HepG2 (cell line): ENCODE measurements at regions not wholly inside any gene's neighbourhood (a gene's known extent, or its start where the extent isn't known, plus 50 kb on each side); places are given as distances from the start of the nearest gene placed in this dataset.

Experiments used
- CTCF ChIP-seq: sonication (generic); formaldehyde crosslinking; IDR thresholded peaks from 2 replicates; pipeline ENCODE4 v1.5.0; 2020; ENCODE audit warnings: mild to moderate bottlenecking, missing genetic modification reagents, moderate library complexity
- EZH2 ChIP-seq: conservative IDR thresholded peaks from 2 replicates; pipeline ENCODE4 v1.6.1; 2012; ENCODE audit warnings: mild to moderate bottlenecking, low read depth, low read length, moderate library complexity
- HBP1 ChIP-seq: IDR thresholded peaks from 2 replicates; pipeline ENCODE4 v1.6.1; 2016; ENCODE audit warnings: low read depth, control low read depth
- PAF1 ChIP-seq: IDR thresholded peaks from 2 replicates; pipeline ENCODE4 v1.6.1; 2016; ENCODE audit warnings: missing genetic modification reagents, missing compliant biosample characterization
- USF2 ChIP-seq, 2 experiments: sonication (generic) in 1 of 2; formaldehyde crosslinking in 1 of 2; IDR thresholded peaks; 2 replicates each; pipeline versions ENCODE4 v1.5.1 to v1.6.1; 2011 to 2020; ENCODE audit warnings: borderline replicate concordance in 1 of 2, low read depth in 1 of 2, low read length in 1 of 2, mild to moderate bottlenecking in 1 of 2, missing genetic modification reagents in 1 of 2, moderate library complexity in 1 of 2
- ZBTB20 ChIP-seq: sonication (generic); formaldehyde crosslinking; IDR thresholded peaks from 2 replicates; pipeline ENCODE4 v1.8.1; 2023; ENCODE audit warnings: missing genetic modification reagents, low read depth, mild to moderate bottlenecking, borderline replicate concordance
- ZNF3 ChIP-seq: IDR thresholded peaks from 2 replicates; pipeline ENCODE4 v1.7.0; 2017; ENCODE audit warnings: inconsistent platforms
- ZNF354B ChIP-seq: sonication (generic); formaldehyde crosslinking; IDR thresholded peaks from 2 replicates; pipeline ENCODE4 v1.8.0; 2022; ENCODE audit warnings: mild to moderate bottlenecking, missing genetic modification reagents
- ZNF660 ChIP-seq: sonication (generic); formaldehyde crosslinking; IDR thresholded peaks from 2 replicates; pipeline ENCODE4 v1.5.1; 2020; ENCODE audit warnings: mild to moderate bottlenecking, low read depth, missing genetic modification reagents, borderline replicate concordance

- TF ChIP-seq EZH2, result no peak
- TF ChIP-seq USF2 (IDR thresholded peaks at IDR 0.05; ENCODE audit: low read depth, low read length), result no peak
- TF ChIP-seq USF2 (CRISPR knock-in tag; IDR thresholded peaks at IDR 0.05; ENCODE audit: borderline replicate concordance), result no peak
- TF ChIP-seq PAF1, result no peak
- no peak for TF ChIP-seq HBP1
- no peak for TF ChIP-seq ZBTB20 (CRISPR knock-in tag)
- no peak for TF ChIP-seq ZNF3 (CRISPR knock-in tag)
- TF ChIP-seq ZNF354B (CRISPR knock-in tag), result no peak
- TF ChIP-seq CTCF (CRISPR knock-in tag), result no peak
- no peak for TF ChIP-seq ZNF660
These were observed 73.2 kb downstream of the SLC25A47 start for GRCh38 chr14:100396266-100396795.
